HG02759 (cell line): ENCODE measurements at regions not wholly inside any gene's neighbourhood (a gene's known extent, or its start where the extent isn't known, plus 50 kb on each side); places are given as distances from the start of the nearest gene placed in this dataset.
"Not testable (repeated sequence)": the region's sequence is repeated elsewhere in the genome, so short reads cannot be mapped to it uniquely, and the experiment has no call there.

Experiments used
- ATAC-seq: cut with Tn5 transposase; IDR thresholded peaks from one replicate; pipeline ENCODE4 v1.9.1; 2021; ENCODE audit warnings: mild to moderate bottlenecking, moderate library complexity; ENCODE audit not compliant: unreplicated experiment

DNA sequence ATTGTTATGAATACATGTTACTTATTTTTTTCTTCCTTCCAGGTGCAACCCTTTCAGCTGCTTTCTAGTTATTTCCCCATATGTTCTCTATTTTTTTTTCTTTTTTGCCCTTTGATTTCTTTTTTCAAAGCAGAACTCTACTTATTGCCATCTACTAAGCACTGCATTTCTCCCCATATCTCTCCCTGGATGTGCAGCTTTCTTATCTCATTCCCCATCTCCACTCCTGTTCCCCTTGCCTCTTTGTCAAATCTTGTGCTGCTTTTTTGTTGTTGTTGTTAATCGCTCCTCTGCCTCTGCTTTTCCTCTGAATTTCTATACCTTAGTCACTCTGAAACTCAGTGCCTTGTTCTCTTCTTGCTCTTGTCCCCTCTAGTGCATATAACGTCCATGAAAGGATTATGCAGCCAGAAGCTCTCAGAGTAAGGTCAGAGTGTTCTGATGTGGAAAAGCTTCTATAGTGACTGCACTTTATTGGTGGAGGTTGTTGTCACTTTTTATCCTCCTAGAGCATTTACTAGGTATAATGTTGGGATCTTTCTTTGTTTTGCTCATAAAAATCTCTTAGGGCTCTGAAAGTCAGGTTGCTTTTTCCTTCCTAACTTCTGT lies 51.1 kb upstream of the JADE1 start:
- no peak for ATAC-seq

DNA sequence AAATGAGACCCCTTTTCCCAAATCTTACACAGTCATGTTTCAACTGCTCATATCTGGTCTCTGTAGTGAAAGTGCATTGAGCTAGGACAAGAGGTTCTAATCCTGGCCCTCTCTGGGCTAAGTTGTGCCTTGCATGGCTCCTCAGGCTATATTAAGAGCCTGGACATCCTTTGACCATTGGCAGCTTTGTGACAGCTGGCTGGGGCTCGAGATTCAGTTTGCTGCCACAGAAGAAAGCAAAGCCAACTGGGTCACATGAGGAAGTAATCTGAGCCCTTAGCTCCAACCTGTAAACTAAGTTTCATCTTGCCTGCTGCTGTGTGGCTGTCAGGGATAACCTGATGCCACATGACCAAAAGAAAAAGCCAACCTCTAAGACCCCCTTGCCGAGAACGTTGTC lies 51.8 kb upstream of the JADE1 start:
- ATAC-seq: no peak

DNA sequence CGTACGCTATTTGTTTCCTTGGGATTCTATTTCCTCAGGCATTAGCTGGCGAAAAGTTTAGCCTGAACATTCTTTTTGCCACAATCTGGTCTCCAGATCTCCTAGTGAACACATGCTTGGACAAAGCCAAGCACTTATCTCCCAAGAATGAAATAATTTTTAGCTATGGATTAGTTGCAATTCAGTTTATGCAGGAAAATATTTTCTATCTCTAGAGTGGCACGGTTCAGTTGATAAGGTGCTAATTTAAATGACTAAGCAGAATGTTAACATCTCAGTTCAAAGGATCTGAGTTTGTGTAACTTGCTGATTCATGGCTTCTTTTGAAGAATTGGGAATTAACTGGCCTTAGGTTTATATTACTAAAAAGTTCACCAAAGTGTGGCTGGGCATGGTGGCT lies 58.1 kb upstream of the JADE1 start:
- ATAC-seq: no peak

DNA sequence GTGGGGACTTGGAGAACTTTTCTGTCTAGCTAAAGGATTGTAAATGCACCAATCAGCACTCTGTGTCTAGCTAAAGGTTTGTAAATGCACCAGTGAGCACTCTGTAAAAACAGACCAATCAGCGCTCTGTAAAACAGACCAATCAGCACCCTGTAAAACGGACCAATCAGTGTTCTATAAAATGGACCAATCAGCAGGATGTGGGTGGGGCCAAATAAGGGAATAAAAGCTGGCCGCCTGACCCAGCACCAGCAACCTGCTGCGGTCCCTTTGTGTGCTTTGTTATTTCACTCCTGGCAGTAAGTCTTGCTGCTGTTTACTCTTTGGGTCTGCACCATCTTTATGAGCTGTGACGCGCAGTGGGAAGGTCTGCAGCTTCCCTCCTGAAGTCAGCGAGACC lies 67.8 kb upstream of the JADE1 start:
- not testable (repeated sequence) for ATAC-seq

DNA sequence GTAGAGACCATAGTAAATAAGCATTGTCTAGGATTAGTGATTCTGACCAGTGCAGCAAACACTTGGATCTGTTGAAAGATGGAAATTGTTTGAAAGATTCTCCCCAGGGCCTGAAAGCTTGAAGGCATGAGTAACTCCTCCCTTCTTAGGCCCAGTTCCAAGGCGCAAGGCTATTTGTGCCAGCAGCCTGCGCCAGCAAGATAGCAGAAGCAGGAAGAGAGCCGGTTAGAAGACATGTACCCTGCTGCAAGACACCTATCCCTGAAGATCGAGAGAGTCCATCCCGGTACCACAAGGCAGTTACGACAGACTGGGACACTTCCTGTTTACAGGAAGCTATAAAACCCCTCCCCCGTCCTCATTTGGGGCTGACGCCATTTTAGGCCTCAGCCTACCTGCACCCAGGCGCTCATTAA lies 72.4 kb upstream of the JADE1 start:
- ATAC-seq: no peak

DNA sequence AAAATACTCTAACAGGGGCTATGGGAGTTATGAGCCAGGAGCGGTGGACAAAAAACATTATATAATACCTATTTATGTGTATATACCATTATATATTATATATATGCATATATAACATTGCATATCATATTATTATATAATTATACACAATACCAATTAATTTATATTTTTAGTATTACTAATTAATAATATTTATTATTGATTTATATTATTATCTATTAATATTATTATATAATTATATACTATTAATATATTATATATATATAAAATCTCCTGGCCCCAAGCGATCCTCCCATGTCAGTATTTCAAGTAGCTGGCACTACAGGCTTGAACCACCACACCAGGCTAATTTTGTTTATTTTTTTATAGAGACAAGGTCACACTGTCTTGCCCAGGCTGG lies 73.8 kb upstream of the JADE1 start:
- ATAC-seq: no peak

DNA sequence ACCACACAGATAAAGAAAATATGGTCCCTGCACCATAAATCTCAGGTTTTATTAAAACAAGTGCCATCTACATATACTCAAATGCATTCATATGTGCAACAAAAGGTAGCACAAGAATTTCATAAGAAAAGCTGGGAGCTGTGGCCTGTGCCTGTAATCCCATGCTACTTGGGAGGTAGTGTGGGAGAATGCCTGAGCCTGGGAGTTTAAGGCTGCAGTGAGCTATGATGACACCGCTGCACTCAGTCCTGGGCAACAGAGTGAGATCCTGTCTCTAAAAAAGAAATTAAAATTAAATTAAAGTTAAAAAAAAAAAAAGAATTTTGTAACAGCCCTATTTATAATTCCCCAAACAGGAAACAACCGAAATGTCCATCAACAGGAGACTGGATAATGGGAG lies 81.3 kb upstream of the JADE1 start:
- ATAC-seq: no peak

DNA sequence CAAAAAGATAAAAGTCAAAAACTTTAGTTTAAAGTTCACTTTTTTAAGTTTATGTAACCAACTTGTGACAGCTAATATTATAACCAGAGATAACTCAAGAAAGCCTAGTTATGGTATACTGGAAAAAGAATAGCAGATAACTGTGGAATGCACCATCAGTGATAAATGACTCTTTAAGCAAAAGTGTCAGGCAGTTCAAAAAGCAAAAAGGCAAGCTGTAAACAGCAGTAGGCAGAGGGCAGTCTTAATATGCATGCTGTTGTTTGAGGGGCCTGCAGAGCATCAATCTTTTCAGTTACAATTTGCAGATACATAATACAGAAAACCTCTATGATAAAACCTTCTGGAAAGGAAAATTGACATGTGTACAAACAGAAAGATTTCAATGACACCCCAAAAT lies 81.8 kb upstream of the JADE1 start:
- no peak for ATAC-seq

DNA sequence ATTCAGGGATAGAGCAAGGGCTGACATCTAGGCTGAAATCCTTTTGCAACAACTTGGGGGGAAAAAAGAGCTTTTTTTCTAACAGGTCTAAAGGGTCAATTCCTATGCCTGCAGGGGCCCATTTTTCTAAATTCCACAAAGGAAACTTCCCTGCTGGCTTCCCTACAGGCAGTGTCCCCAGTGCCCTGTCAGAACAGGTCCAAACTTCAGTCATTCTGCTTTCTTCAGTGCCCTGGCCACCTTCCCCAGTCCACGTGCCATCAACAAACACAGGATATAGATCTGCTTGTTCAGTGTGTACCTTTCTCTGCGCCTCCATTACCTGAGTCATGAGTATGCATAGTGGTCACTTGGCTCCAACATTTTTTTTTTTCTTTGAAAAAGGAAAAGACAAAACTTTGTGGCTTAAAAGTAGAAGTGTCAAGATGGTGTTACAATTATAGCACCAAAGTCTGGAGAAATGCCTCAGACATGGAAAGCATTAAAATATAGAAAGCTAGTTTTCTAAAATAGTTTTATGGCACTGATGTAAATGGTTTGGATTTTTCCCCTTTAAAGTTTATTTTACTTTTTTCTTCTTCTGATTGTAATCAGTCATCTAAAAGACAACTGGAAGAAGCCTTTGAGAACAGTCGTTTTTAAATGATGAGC lies 84.0 kb upstream of the JADE1 start:
- no peak for ATAC-seq

DNA sequence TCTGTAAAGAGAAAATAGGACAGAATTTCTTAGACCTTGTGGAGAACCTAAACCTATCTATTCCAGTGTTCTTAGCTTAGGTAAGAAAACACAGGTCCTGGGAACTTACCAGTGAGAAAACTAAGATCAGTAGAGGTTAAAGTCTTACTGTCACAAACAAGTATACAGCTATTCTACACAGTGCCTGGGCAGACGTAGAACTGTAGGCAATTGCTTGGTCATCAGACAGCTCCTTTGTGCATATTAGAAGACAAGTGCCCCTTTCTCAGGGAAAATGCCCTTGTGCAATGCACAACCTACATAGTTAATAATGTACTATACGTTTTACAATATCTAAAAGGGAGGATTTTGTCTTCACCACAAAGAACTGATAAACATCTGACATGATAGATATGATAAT lies 86.6 kb upstream of the JADE1 start:
- no peak for ATAC-seq

DNA sequence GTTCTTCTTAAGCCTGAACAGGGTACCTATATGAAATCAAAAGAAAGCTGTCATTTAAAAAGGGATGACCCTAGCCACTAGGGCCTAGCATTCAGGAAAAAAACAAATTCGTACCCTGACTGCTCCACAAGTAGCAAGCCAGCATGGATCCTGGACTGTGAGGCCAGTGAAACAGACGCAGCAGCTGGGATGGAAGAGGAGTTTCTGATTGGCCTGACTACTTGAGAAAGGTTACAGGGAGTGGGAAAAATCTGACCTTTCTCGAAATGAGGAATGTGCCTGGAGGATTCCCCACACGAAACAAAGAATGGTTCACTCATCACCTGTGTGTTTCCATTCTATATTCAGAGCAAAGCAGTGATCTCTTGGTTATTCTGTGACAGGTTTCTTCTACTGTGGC lies 87.6 kb upstream of the JADE1 start:
- no peak for ATAC-seq

DNA sequence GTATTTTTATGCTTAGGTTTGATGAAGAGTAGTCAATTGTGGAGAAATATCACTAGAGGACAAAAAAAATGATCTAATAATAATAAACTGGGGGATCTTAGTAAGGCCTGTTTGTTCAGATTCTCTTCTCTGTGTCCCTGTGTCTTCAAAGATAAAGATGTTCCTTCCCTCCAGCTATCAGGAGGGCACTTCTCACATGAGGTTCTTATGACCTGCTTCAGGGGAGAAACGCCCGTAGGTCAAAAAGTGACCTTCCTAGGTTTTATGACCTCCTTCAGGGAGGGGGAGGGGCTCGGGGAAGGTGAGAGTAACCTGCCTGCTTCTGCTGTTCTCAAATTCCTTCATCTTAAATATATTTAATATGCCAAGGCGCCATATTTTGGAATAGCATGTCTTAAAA lies 89.2 kb upstream of the JADE1 start:
- ATAC-seq: no peak

DNA sequence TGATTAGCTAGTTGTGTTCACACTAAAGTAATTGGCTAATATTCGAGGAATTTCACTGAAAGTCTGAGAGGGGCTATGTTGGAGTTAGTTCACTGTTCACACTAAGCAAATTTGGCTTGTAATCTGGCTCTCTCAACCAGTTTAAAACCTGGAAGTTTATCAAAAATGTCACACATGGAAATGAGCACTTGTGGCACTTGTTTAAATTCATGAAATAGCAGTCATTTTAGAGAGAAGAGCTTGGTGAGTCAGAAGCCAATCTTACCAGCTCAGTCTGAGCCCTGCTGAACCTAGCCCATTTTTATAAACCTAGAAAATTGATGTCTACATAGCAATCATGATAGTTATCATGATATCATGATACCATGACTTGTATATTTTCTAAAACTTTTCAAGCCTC lies 90.7 kb upstream of the JADE1 start:
- ATAC-seq: no peak

DNA sequence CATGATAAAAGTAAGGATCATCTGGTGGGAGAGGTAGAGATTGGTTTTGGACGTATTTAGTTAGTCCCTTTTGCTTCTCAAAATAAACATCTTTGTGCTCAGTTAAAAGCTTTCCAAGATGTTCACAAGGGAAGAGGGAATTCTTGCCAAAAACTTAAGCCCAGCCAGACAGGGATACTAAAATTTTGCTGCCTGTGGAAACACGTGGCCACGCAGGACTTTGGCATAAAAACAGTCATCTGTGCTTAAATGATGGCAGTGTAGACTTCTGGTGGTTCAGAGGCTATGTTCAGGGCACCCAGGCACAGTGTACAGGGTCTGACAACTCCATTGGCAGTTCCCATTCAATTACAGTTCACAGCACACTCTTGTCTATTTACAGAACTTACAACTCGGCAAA lies 93.2 kb upstream of the JADE1 start:
- no peak for ATAC-seq

DNA sequence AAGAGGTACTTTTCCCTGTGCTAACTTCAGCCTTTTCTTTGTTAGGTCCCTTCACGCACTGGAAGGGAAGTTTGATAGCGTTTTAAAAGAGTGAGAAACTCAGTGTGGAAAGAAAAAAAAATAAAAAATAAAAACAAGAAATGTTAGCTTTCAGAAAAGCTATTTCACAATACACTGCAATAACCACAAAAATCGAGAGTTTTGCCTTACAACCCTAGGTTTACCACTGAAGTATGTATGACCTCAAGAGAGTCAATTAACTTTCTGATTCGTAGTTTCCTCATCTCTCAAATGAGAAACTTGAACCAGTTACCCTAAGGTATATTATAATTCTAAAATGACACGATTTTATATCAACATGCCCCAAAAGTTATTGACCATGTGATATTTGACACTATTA lies 93.9 kb upstream of the JADE1 start:
- ATAC-seq: no peak

DNA sequence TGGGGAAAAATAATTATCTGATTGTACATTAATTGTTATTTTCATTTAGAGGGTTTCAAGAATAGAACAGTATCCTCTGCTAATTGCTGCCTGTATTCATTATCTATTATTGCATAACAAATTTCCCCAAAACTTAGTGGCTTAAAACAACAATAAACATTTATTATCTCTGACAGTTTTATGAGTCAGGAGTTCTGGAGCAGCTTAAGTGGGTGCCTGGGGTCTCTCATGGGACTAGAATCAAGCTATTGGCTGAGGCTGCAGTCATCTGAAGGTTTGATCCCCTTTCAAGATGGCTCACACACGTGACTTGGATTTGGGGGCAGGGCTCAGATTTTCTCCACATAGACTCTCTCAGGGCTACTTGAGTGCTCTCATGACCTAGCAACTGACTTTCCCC lies 98.1 kb upstream of the JADE1 start:
- no peak for ATAC-seq

DNA sequence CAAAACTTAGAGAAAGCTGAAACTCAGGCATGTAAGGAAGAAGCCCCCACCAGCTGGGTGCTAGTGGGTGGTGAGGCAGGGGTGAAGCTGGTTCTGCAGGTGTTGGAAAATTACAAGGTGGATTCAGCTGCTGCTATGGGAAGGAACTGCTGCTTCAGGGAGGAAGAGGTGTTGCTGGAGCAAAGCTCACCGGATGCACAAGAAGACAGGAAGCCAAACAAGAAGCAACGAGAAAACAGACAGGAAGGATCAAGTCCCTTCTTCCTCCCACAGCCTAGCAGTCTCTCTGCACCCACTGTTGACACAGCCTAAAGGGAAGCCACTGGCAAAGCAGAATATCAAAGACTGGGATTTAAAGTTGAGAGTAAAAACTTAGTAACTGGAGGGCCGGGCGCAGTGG lies 100.2 kb upstream of the JADE1 start:
- no peak for ATAC-seq

DNA sequence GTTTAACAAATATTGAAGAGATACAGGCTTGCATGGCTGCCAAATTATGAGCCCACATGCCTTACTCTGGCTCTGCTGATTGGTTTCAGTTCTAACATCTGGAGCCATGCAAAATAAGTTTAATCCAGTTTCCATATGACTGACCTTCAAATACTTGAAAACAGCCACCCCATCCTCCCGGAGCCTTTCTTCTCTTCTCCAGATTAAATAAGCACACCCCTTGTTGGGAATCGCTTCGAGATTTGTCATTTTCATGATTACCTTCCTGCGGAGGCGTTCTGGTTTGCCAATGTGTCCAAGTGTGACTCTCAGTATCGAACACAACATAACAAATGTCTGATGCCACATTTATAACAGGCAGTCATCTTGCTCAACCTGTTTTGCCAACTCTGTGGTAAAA lies 101.6 kb upstream of the JADE1 start:
- no peak for ATAC-seq

DNA sequence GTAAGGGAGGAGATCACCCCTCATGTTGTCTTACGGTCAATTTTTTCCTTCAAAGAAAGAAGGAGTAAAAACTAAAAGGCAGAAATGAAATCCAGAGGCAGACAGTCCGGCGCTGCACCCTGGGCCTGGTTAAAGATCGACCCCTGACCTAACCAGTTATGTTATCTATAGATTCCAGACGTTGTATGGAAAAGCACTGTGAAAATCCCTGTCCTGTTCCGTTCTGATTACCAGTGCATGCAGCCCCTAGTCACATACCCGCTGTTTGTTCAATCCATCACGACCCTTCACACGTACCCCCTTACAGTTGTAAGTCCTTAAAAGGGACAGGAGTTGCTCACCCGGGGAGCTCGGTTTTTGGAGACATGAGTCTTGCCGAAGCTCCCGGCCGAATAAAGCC lies 105.6 kb upstream of the JADE1 start:
- no peak for ATAC-seq

DNA sequence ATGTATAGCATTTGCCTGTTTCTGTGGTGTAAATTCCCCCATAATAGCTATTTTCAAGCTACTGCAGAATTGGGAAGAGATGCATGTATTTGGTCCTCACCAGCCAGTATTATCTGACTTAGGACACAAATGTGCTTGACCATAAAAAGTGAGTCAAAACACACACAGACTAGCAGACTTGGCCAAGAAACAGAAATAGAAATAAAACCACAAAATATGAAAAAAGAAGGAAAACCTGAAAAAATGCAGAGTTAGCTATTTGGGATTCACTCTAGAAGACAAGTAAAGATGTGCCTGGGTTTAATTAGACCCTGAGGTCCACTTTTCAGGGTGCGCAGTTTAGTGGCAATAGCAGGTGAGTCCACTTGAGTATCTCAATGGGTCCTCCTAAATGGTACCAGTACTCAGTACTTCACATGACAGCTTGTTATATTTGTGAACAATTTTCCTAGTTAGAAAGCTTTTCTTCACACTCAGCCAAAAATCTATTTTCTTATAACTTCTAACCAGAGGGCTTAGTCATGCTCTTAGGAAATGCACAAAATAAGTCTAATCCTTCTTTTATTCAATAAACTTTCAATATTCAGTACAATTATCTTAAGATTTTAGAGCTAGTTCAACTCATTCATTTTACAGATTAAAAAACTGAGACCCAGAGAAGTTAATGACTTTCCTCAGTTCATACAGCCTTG lies 108.7 kb upstream of the JADE1 start:
- no peak for ATAC-seq

DNA sequence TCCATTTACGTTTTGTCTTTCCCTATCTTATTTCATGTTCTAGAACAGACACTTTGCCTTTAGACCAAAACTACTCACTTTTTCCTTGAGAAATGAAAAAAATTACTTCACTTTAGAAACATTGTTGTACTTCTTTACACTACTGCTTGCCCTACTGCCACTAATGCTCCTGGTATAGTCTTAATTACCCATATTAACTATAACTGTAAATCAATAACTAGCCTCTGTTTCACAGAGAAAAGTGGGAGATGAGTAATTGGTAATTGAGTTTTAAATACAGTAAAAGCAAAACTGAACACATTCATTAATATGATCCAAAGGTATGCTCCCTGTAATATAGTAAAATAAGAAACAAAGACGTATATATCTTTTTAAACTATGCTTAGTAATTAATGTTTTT lies 111.1 kb upstream of the JADE1 start:
- ATAC-seq: no peak

DNA sequence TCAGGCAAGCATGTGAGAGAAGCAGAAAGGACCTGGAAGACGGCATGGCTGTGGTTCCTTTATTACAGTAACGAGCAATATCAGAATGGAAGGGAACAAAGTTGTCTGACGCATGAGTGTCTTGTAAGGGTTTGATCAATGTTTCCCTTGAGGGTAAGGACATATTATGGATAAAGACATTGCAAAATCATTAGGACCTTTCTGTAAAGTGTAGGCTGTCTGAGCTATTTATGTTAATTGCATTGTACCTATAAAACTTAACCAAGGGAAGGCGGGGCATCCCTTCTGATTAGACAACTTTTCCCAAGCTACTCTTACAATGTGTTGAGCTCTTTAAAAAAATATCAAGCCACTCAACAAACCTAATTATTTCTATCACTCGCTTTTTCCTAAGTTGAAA lies 112.2 kb upstream of the JADE1 start:
- no peak for ATAC-seq

DNA sequence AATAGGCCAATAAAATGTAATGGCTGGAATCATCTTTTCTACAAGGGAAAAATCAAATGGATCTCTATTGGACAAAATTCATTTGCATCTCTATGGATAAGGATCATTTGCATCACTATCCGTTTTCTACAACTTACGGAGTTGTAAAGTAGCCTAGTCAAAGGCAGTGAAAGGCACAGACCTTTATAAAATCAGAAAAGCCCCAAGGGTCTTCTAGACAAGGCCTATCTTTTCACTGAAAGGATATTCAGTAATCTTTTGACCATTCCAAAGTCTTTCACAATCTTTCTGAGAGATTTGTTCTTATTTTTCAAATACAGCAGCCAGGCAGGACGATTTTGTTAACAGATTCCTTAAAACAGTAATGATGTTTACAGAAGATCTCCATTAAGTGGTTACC lies 119.5 kb upstream of the JADE1 start:
- no peak for ATAC-seq
